PFSK-1 (cell line): ENCODE measurements at regions not wholly inside any gene's neighbourhood (a gene's known extent, or its start where the extent isn't known, plus 50 kb on each side); places are given as distances from the start of the nearest gene placed in this dataset.

ENCODE experiments used
- POLR2AphosphoS5 ChIP-seq: IDR thresholded peaks from 2 replicates; pipeline ENCODE4 v1.6.1; 2012; ENCODE audit warnings: low read depth, mild to moderate bottlenecking, control low read depth, low read length, moderate library complexity
- REST ChIP-seq, 2 experiments: IDR thresholded peaks; 2 replicates each; pipeline versions ENCODE4 v1.6.1 to v1.8.0; 2011 to 2012; ENCODE audit warnings: low read depth in 2 of 2, low read length in 2 of 2, control low read depth in 1 of 2, inconsistent platforms in 1 of 2, mild to moderate bottlenecking in 1 of 2, moderate library complexity in 1 of 2; ENCODE audit not compliant: insufficient read depth in 1 of 2
- SIN3A ChIP-seq: IDR thresholded peaks from 2 replicates; pipeline ENCODE4 v1.6.1; 2012; ENCODE audit warnings: mild to moderate bottlenecking, low read length, moderate library complexity, borderline replicate concordance; ENCODE audit not compliant: insufficient read depth

- TF ChIP-seq REST (IDR thresholded peaks at IDR 0.05; ENCODE audit: insufficient read depth in 1 of 2, low read depth in 2 of 2, low read length in 2 of 2) (no peak), SIN3A (no peak), POLR2AphosphoS5 (no peak)
Measured at GRCh38 chr21:28592205-28592865, 400.3 kb downstream of the LTN1 start.
